ENCODE measurements at regions not wholly inside any gene's neighbourhood (a gene's known extent, or its start where the extent isn't known, plus 50 kb on each side); places are given as distances from the start of the nearest gene placed in this dataset.
"Not testable (repeated sequence)": the region's sequence is repeated elsewhere in the genome, so short reads cannot be mapped to it uniquely, and the experiment has no call there.

DNA sequence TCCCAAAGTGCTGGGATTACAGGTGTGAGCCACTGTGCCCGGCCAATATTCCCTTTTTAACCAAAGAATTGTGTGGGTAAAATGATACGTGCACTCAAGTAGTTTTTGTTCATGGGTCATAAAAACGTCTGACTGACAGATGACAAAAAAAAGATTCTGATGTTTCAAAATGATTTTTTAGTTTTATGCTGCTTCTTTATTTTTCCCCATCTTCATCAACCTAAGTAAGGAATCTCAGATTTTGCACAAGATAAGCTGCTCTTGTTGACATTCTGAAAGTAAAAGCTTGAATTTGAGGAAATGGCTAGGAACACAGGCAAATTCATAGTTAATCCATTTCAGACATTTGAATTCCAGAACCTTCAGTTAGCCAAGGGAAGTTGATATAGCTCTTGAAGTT lies 526.1 kb upstream of the NRP1 start:
- Histone ChIP-seq H3K9me3 (no peaks in the 10 kb centered on the region), H3K27ac (no peak overlapping the region), H3K4me3 (no peak overlapping the region), H3K27me3 (no peaks in the 10 kb centered on the region), H3K36me3 (no peaks in the 10 kb centered on the region), H3K4me1 (peaks cover 0 to 4% (median 0%) of the 10 kb centered on the region in 4 donors)
- ATAC-seq (no peak), DNase-seq (no peak)
- TF ChIP-seq, protein P1, sequence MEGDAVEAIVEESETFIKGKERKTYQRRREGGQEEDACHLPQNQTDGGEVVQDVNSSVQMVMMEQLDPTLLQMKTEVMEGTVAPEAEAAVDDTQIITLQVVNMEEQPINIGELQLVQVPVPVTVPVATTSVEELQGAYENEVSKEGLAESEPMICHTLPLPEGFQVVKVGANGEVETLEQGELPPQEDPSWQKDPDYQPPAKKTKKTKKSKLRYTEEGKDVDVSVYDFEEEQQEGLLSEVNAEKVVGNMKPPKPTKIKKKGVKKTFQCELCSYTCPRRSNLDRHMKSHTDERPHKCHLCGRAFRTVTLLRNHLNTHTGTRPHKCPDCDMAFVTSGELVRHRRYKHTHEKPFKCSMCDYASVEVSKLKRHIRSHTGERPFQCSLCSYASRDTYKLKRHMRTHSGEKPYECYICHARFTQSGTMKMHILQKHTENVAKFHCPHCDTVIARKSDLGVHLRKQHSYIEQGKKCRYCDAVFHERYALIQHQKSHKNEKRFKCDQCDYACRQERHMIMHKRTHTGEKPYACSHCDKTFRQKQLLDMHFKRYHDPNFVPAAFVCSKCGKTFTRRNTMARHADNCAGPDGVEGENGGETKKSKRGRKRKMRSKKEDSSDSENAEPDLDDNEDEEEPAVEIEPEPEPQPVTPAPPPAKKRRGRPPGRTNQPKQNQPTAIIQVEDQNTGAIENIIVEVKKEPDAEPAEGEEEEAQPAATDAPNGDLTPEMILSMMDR (IDR thresholded peaks at IDR 0.05) = no peak
- no peak for TF ChIP-seq POLR2A (IDR thresholded peaks at IDR 0.05)
- intact Hi-C loops (cut with DNase I) = no loop called here
- WGBS (ENCODE audit: insufficient coverage, low coverage, low lambda C conversion rate, missing lambda C conversion rate) = 81% methylated on average over 3 of the region's 3 CpGs

DNA sequence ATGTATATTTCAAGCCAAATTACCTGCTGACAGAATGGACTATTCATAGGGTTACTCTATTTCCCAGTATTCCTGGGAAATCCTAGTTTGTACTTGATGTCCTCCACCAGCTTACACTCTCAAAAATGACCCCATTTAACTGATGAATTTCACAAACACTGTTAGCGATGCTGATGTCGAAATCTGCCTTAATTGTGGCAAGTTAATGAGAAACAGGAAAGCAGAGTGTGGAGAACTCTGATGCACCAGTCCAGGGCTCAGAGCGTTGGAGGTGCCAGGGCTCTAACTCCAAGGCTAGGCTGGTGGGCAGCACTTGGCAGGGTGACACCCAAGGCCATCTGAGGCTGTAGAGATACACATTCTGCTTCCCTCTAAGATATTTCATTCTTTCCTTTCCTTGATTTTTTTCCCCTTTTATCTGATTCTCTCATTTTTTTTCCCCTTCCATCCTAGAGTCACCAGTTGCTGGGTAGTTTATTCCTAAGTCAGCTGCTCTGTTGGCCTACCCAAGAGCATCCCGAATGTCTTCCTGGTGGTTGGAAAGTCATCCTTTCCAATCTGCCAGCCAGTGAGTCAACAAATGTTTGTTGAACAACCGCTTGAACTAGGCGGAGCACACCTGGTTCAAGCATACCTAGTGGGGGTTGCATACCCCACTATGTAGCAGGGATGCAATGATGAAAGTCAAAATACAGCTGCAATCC lies 525.0 kb upstream of the NRP1 start:
- ATAC-seq (peak; percentile 39 to 78 (median 66)), DNase-seq (peak in 1 of 3 donors; percentile 50)
- no peak overlapping the region for H3K27ac ChIP-seq
- H3K4me1 ChIP-seq = peaks cover 0 to 4% (median 0%) of the 10 kb centered on the region in 4 donors
- no peaks in the 10 kb centered on the region for H3K9me3 ChIP-seq
- no peak overlapping the region for H3K4me3 ChIP-seq
- intact Hi-C loops (cut with DNase I) = no loop called here
- no peaks in the 10 kb centered on the region for H3K36me3 ChIP-seq
- no peaks in the 10 kb centered on the region for H3K27me3 ChIP-seq
- TF ChIP-seq, protein P1 (IDR thresholded peaks at IDR 0.05) = no peak
- no peak for TF ChIP-seq POLR2A (IDR thresholded peaks at IDR 0.05)
- WGBS (ENCODE audit: insufficient coverage, low coverage, low lambda C conversion rate, missing lambda C conversion rate) = 40% methylated on average over 6 of the region's 6 CpGs

DNA sequence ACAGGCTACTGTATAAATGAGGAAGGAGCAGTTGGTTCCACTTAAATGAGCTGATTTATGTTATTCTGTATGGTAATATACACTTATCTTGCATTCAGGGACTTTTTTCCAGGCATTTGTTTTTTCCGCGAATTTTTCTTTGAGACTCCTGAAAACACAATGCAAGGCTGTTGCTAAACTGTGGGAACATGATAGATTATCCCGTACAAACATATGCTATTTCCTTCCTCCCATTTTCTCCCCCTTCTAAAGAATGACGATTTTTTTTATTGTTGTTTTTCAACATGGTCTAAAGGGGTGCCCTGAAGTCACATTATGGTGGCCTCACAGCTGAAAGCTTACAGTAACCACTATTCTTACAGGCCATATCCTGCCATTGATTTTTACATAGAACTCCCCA lies 523.9 kb upstream of the NRP1 start:
- peak in 3 of 4 donors; percentile 28 to 49 (median 48) for ATAC-seq
- WGBS (ENCODE audit: insufficient coverage, low coverage, low lambda C conversion rate, missing lambda C conversion rate) = 41% methylated on average over 4 of the region's 4 CpGs
- Histone ChIP-seq H3K27ac (no peak overlapping the region), H3K4me1 (peaks cover 0 to 4% (median 0%) of the 10 kb centered on the region in 4 donors), H3K4me3 (no peak overlapping the region), H3K36me3 (no peaks in the 10 kb centered on the region), H3K9me3 (no peaks in the 10 kb centered on the region), H3K27me3 (no peaks in the 10 kb centered on the region)
- intact Hi-C loops (cut with DNase I) = no loop called here
- no peak for TF ChIP-seq POLR2A (IDR thresholded peaks at IDR 0.05)
- TF ChIP-seq, protein P1 (IDR thresholded peaks at IDR 0.05) = no peak
- no peak for DNase-seq

DNA sequence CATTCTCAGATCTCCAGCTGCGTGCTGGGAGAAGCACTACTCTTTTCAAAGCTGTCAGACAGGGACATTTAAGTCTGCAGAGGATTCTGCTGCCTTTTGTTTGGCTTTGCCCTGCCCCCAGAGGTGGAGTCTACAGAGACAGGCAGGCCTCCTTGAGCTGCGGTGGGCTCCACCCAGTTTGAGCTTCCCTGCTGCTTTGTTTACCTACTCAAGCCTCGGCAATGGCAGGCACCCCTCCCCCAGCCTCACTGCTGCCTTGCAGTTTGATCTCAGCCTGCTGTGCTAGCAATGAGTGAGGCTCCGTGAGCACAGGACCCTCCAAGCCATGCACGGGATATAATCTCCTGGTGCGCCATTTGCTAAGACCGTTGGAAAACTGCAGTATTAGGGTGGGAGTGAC lies 518.8 kb upstream of the NRP1 start:
- intact Hi-C loops (cut with DNase I); H3K4me3 ChIP-seq; H3K27me3 ChIP-seq; H3K4me1 ChIP-seq; ATAC-seq; H3K36me3 ChIP-seq; DNase-seq; H3K9me3 ChIP-seq; H3K27ac ChIP-seq: not testable (repeated sequence)
- 100% methylated on average over 4 of the region's 7 CpGs for WGBS (ENCODE audit: insufficient coverage, low coverage, low lambda C conversion rate, missing lambda C conversion rate)

DNA sequence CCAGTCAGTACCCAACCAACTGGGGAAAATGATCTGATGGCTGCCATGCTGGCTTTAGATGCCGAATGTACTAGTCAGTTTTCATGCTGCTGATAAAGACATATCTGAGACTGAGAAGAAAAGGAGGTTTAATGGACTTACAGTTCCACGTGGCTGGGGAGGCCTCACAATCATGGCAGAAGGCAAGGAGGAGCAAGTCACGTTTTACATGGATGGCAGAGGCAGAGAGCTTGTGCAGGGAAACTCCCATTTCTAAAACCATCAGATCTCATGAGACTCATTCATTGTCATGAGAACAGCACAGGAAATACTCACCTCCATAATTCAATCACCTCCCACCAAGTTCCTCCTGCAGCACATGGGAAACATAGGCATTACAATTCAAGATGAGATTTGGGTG lies 508.9 kb upstream of the NRP1 start:
- H3K4me3 ChIP-seq = no peak overlapping the region
- ATAC-seq = no peak
- no peaks in the 10 kb centered on the region for H3K9me3 ChIP-seq
- no peaks in the 10 kb centered on the region for H3K27me3 ChIP-seq
- no peak for DNase-seq
- H3K4me1 ChIP-seq = no peaks in the 10 kb centered on the region
- 75% methylated on average over 2 of the region's 3 CpGs for WGBS (ENCODE audit: insufficient coverage, low coverage, low lambda C conversion rate, missing lambda C conversion rate)
- TF ChIP-seq, protein P1 (IDR thresholded peaks at IDR 0.05) = no peak
- TF ChIP-seq POLR2A (IDR thresholded peaks at IDR 0.05) = no peak
- intact Hi-C loops (cut with DNase I) = no loop called here
- H3K36me3 ChIP-seq = no peaks in the 10 kb centered on the region
- H3K27ac ChIP-seq = no peak overlapping the region

All from right lobe of liver (tissue), 6 donors.